K562 (cell line): ENCODE measurements at regions not wholly inside any gene's neighbourhood (a gene's known extent, or its start where the extent isn't known, plus 50 kb on each side); places are given as distances from the start of the nearest gene placed in this dataset.

Experiments used
- ATAC-seq: fragments of 200-7000 bp; cut with Tn5 transposase; 3 replicates; pipeline ENCODE4 v1.9.1; 2020; ENCODE audit warnings: moderate library complexity
- BruUV-seq: library from RNA; stranded (reverse); fragments of 400-500 nt; replicated peaks from 2 replicates; lab custom pipeline; 2021; lab: Mats Ljungman, UMichigan
- CTCF ChIA-PET: fragments of 300-600 bp; formaldehyde crosslinking; extraction: SDS; loops from one replicate; lab custom pipeline; 2021; ENCODE audit warnings: low intra/inter-chr PET ratio; lab: Yijun Ruan, JAX
- POLR2A ChIA-PET: fragments of 300-600, 350-650 bp; sonication (Branson Sonifier 250); formaldehyde crosslinking; extraction: SDS; loops from one replicate; lab custom pipeline; 2021; ENCODE audit warnings: antibody characterized with exemption, inconsistent platforms; lab: Yijun Ruan, JAX
- DNase-seq, 4 experiments: peaks; one replicate each; pipeline versions ENCODE4 v3.0.0 to v3.0.0-alpha.2; 2011 to 2018; ENCODE audit warnings: low spot score in 3 of 4, mixed read lengths in 3 of 4; ENCODE audit errors: extremely low read depth in 1 of 4
- FAIRE-seq: peaks from 2 replicates; lab custom pipeline; 2011; peaks lifted over from hg19 to GRCh38; lab: Jason Lieb, UNC
- H2AFZ ChIP-seq: 2 replicates; pipeline ENCODE4 v1.6.0; 2011; ENCODE audit warnings: low read depth, low read length, control low read depth, inconsistent platforms
- H3K27ac ChIP-seq: fragments of 200-600 bp; 3 replicates; pipeline ENCODE4 v1.8.0; 2011; ENCODE audit warnings: low read depth, mild to moderate bottlenecking, control low read depth, inconsistent platforms, low read length, moderate library complexity, mixed read lengths; ENCODE audit errors: extremely low read depth
- H3K27me3 ChIP-seq, 2 experiments: fragments of 300-600 bp in 1 of 2; 2 replicates in 1 of 2; 3 replicates in 1 of 2; pipeline versions ENCODE4 v1.6.0 to v1.8.0; 2011; ENCODE audit warnings: inconsistent platforms in 2 of 2, low read length in 2 of 2, mild to moderate bottlenecking in 1 of 2, mixed read lengths in 1 of 2, moderate library complexity in 1 of 2; ENCODE audit not compliant: control insufficient read depth in 2 of 2, insufficient read depth in 2 of 2
- H3K36me3 ChIP-seq: fragments of 300-600 bp; 3 replicates; pipeline ENCODE4 v1.8.0; 2011; ENCODE audit warnings: mild to moderate bottlenecking, low read length, inconsistent platforms; ENCODE audit not compliant: control insufficient read depth, insufficient read depth
- H3K4me1 ChIP-seq, 2 experiments: fragments of 200-600 bp in 1 of 2; replicated peaks in 1 of 2; 2 replicates in 1 of 2; 3 replicates in 1 of 2; pipeline versions ENCODE4 v1.5.1 to v1.8.0; 2011; ENCODE audit warnings: inconsistent platforms in 2 of 2, low read length in 2 of 2, mild to moderate bottlenecking in 1 of 2, mixed read lengths in 1 of 2, moderate library complexity in 1 of 2; ENCODE audit not compliant: control insufficient read depth in 2 of 2, insufficient read depth in 2 of 2
- H3K4me2 ChIP-seq: 2 replicates; pipeline ENCODE4 v1.6.1; 2011; ENCODE audit warnings: low read length, control low read depth, inconsistent platforms, mixed read lengths; ENCODE audit not compliant: insufficient read depth
- H3K4me3 ChIP-seq: fragments of 200-600 bp; sonication (generic), shearing (Covaris generic); 2 replicates; pipeline ENCODE4 v1.5.1; 2016; ENCODE audit warnings: control low read depth, inconsistent platforms
- H3K79me2 ChIP-seq: fragments of 200-600 bp; 3 replicates; pipeline ENCODE4 v1.8.0; 2011; ENCODE audit warnings: low read length, inconsistent platforms; ENCODE audit not compliant: control insufficient read depth, insufficient read depth
- H3K9ac ChIP-seq, 2 experiments: 2 replicates each; pipeline versions ENCODE4 v1.6.0 to v1.6.1; 2011; ENCODE audit warnings: low read depth in 2 of 2, low read length in 2 of 2, control low read depth in 1 of 2, inconsistent platforms in 1 of 2, mild to moderate bottlenecking in 1 of 2, mixed read lengths in 1 of 2; ENCODE audit not compliant: insufficient read depth in 1 of 2
- H3K9me1 ChIP-seq: one replicate; pipeline ENCODE4 v1.6.0; 2011; ENCODE audit warnings: inconsistent platforms, mild to moderate bottlenecking, low read length, moderate library complexity; ENCODE audit not compliant: control insufficient read depth, insufficient read depth
- H3K9me3 ChIP-seq: replicated peaks from 2 replicates; pipeline ENCODE4 v1.5.1; 2011; ENCODE audit warnings: low read depth, low read length, inconsistent platforms; ENCODE audit not compliant: control insufficient read depth, insufficient read depth
- H4K20me1 ChIP-seq: replicated peaks from 2 replicates; pipeline ENCODE4 v1.6.1; 2011; ENCODE audit warnings: low read length, inconsistent platforms, mixed read lengths; ENCODE audit not compliant: control insufficient read depth, insufficient read depth
- BRCA1 ChIP-seq, 2 experiments: fragments of 450-650 bp in 1 of 2; sonication (generic) in 1 of 2; formaldehyde crosslinking in 1 of 2; IDR thresholded peaks; 2 replicates each; pipeline versions ENCODE4 v1.5.0 to v1.6.1; 2017 to 2020; ENCODE audit warnings: mild to moderate bottlenecking in 1 of 2, missing genetic modification reagents in 1 of 2
- CBFA2T2 ChIP-seq: fragments of 450-650 bp; conservative IDR thresholded peaks from 2 replicates; pipeline ENCODE4 v1.6.1; 2017; ENCODE audit warnings: mild to moderate bottlenecking
- CSDE1 ChIP-seq, 2 experiments: fragments of 450-650 bp; IDR thresholded peaks; 2 replicates each; pipeline ENCODE4 v1.6.1; 2016; ENCODE audit warnings: mild to moderate bottlenecking in 1 of 2
- FOXA1 ChIP-seq: fragments of 450-650 bp; IDR thresholded peaks from 2 replicates; pipeline ENCODE4 v1.6.1; 2016; ENCODE audit warnings: mild to moderate bottlenecking, borderline replicate concordance
- FOXP1 ChIP-seq: sonication (generic); formaldehyde crosslinking; IDR thresholded peaks from 2 replicates; pipeline ENCODE4 v1.8.0; 2022; ENCODE audit warnings: mild to moderate bottlenecking, missing genetic modification reagents
- HCFC1 ChIP-seq: IDR thresholded peaks from 2 replicates; pipeline ENCODE4 v1.6.1; 2012; ENCODE audit warnings: low read depth, low read length, improper control_type of control experiment
- ILK ChIP-seq: fragments of 450-650 bp; IDR thresholded peaks from 2 replicates; pipeline ENCODE4 v1.6.1; 2016; ENCODE audit warnings: missing genetic modification characterization, low read depth, mild to moderate bottlenecking, missing compliant biosample characterization, moderate library complexity, borderline replicate concordance
- LCOR ChIP-seq: sonication (generic); formaldehyde crosslinking; IDR thresholded peaks from 2 replicates; pipeline ENCODE4 v1.8.0; 2022; ENCODE audit warnings: mild to moderate bottlenecking, missing genetic modification reagents
- MCM5 ChIP-seq: fragments of 450-650 bp; IDR thresholded peaks from 2 replicates; pipeline ENCODE4 v1.6.1; 2016; ENCODE audit warnings: low read depth
- MTF1 ChIP-seq: fragments of 250-450 bp; sonication (Bioruptor Pico); IDR thresholded peaks from 2 replicates; pipeline ENCODE4 v1.9.0; 2021; ENCODE audit warnings: moderate library complexity, mild to moderate bottlenecking, inconsistent platforms, borderline replicate concordance
- MYBL2 ChIP-seq, 2 experiments: fragments of 450-650 bp in 1 of 2; sonication (generic) in 1 of 2; formaldehyde crosslinking in 1 of 2; IDR thresholded peaks; 2 replicates each; pipeline versions ENCODE4 v1.6.1 to v1.8.1; 2017 to 2022; ENCODE audit warnings: borderline replicate concordance in 1 of 2, inconsistent platforms in 1 of 2, low read depth in 1 of 2, mild to moderate bottlenecking in 1 of 2, missing genetic modification reagents in 1 of 2, moderate library complexity in 1 of 2
- MYNN ChIP-seq, 2 experiments: sonication (generic); formaldehyde crosslinking in 1 of 2; IDR thresholded peaks; 2 replicates each; pipeline versions ENCODE4 v1.5.0 to v1.6.1; 2016 to 2020; ENCODE audit warnings: antibody characterized with exemption in 1 of 2, missing genetic modification reagents in 1 of 2
- POLR2AphosphoS5 ChIP-seq: IDR thresholded peaks from 2 replicates; pipeline ENCODE4 v1.6.1; 2011; ENCODE audit warnings: mild to moderate bottlenecking, low read depth, low read length, moderate library complexity; ENCODE audit not compliant: control insufficient read depth, insufficient read depth
- RAD51 ChIP-seq: fragments of 450-650 bp; IDR thresholded peaks from 2 replicates; pipeline ENCODE4 v1.7.1; 2016; ENCODE audit warnings: low read depth, mild to moderate bottlenecking, borderline replicate concordance
- USF1 ChIP-seq: sonication (generic); formaldehyde crosslinking; IDR thresholded peaks from 2 replicates; pipeline ENCODE4 v1.9.0; 2022; ENCODE audit warnings: mild to moderate bottlenecking, missing genetic modification reagents
- ZNF212 ChIP-seq: fragments of 450-650 bp; formaldehyde crosslinking; IDR thresholded peaks from 2 replicates; pipeline ENCODE4 v1.4.0; 2020; ENCODE audit warnings: mild to moderate bottlenecking
- ZNF217 ChIP-seq: sonication (generic); formaldehyde crosslinking; IDR thresholded peaks from 2 replicates; pipeline ENCODE4 v1.8.0; 2022; ENCODE audit warnings: mild to moderate bottlenecking, missing genetic modification reagents
- ZNF3 ChIP-seq: fragments of 250-450 bp; sonication (Bioruptor Pico); IDR thresholded peaks from 2 replicates; pipeline ENCODE4 v1.5.0; 2021; ENCODE audit warnings: mild to moderate bottlenecking, moderate library complexity
- ZNF354B ChIP-seq: fragments of 250-450 bp; sonication (Bioruptor Pico); IDR thresholded peaks from 2 replicates; pipeline ENCODE4 v1.4.0; 2020
- ZSCAN32 ChIP-seq: fragments of 450-650 bp; formaldehyde crosslinking; IDR thresholded peaks from 2 replicates; pipeline ENCODE4 v1.4.0; 2020; ENCODE audit warnings: mild to moderate bottlenecking, moderate library complexity
- WGBS: fragments of 100-300 bp; shearing (Covaris generic); methylation state at CpG from one replicate; pipeline ENCODE4 v1.1.6; 2016; ENCODE audit warnings: low coverage, mixed read lengths; ENCODE audit not compliant: insufficient coverage; ENCODE audit errors: missing lambda C conversion rate; 5-methylcytosine and 5-hydroxymethylcytosine counted together
- in situ Hi-C: fragments of 300-500 bp; cut with MboI; formaldehyde crosslinking; loops from 4 replicates; pipeline ENCODE4 v1.15.0; 2018; ENCODE audit warnings: inconsistent platforms, mixed read lengths
- intact Hi-C: fragments of 100-400 bp; cut with micrococcal nuclease; formaldehyde crosslinking; loops from 2 replicates; pipeline ENCODE4 v1.14.2; 2022
- TF ChIP-seq, protein P1 (sequence below): fragments of 250-450 bp; sonication (Bioruptor Pico); IDR thresholded peaks from 2 replicates; pipeline ENCODE4 v1.4.0; 2020

GRCh38 chr12:105858981-105859710, 279.6 kb downstream of the NUAK1 start (continued):
- TF ChIP-seq USF1 (CRISPR knock-in tag) (no peak), ZNF3 (no peak), RAD51 (no peak), ZNF354B (CRISPR knock-in tag) (no peak), MCM5 (no peak), FOXA1 (no peak), LCOR (CRISPR knock-in tag) (no peak), CSDE1 (IDR thresholded peaks at IDR 0.05) (no peak)

- Histone ChIP-seq H3K9me3 (no peaks in the 10 kb centered on the region), H4K20me1 (no peaks in the 10 kb centered on the region), H3K4me3 (no peak overlapping the region), H3K4me2 (no peak overlapping the region), H3K9me1 (no peaks in the 10 kb centered on the region), H3K79me2 (no peaks in the 10 kb centered on the region), H3K9ac (no peak overlapping the region), H2AFZ (no peak overlapping the region), H3K36me3 (no peaks in the 10 kb centered on the region), H3K4me1 (no peaks in the 10 kb centered on the region), H3K27ac (no peak overlapping the region), H3K27me3 (peaks cover 0 to 3% of the 10 kb centered on the region in 2 experiments; a peak in 1 of 5 replicates)
- BruUV-seq = no TSS peak
- WGBS = 6% methylated on average over 3 of the region's 3 CpGs
- ChIA-PET CTCF (no interaction called here), POLR2A (interaction anchor here (0.5 to 0.8 kb wide), 3 partner anchors 11 to 696 kb away, joined by 3 read pairs; no protein-coding TSS in a partner anchor)
- DNase-seq (no peak), FAIRE-seq (no peak), ATAC-seq (no peak)
- in situ Hi-C loops = no loop called here
- TF ChIP-seq ZNF217 (CRISPR knock-in tag) (no peak), ILK (tag) (no peak), MTF1 (CRISPR knock-in tag) (no peak), ZNF212 (CRISPR knock-in tag) (no peak), MYNN (IDR thresholded peaks at IDR 0.05) (no peak), MYNN (CRISPR knock-in tag; IDR thresholded peaks at IDR 0.05) (no peak), HCFC1 (no peak), CBFA2T2 (no peak), MYBL2 (IDR thresholded peaks at IDR 0.05; ENCODE audit: low read depth) (no peak), MYBL2 (CRISPR knock-in tag; IDR thresholded peaks at IDR 0.05; ENCODE audit: borderline replicate concordance) (no peak), BRCA1 (IDR thresholded peaks at IDR 0.05) (no peak), BRCA1 (CRISPR knock-in tag; IDR thresholded peaks at IDR 0.05) (no peak), FOXP1 (CRISPR knock-in tag) (no peak), ZSCAN32 (CRISPR knock-in tag) (no peak), POLR2AphosphoS5 (no peak)
- TF ChIP-seq, protein P1, sequence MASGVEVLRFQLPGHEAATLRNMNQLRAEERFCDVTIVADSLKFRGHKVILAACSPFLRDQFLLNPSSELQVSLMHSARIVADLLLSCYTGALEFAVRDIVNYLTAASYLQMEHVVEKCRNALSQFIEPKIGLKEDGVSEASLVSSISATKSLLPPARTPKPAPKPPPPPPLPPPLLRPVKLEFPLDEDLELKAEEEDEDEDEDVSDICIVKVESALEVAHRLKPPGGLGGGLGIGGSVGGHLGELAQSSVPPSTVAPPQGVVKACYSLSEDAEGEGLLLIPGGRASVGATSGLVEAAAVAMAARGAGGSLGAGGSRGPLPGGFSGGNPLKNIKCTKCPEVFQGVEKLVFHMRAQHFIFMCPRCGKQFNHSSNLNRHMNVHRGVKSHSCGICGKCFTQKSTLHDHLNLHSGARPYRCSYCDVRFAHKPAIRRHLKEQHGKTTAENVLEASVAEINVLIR = no peak
- intact Hi-C loops = no loop called here
Measured at GRCh38 chr12:105860561-105861207, 278.1 kb downstream of the NUAK1 start.
